OCI-LY1 (cell line): ENCODE measurements at regions not wholly inside any gene's neighbourhood (a gene's known extent, or its start where the extent isn't known, plus 50 kb on each side); places are given as distances from the start of the nearest gene placed in this dataset.

Experiments used
- H2AFZ ChIP-seq: fragments of 200-600 bp; sonication (generic), shearing (Covaris generic); 2 replicates; pipeline ENCODE4 v1.6.0; 2014; ENCODE audit warnings: antibody characterized with exemption, mild to moderate bottlenecking, low read length
- H3F3A ChIP-seq: fragments of 200-600 bp; sonication (generic), shearing (Covaris generic); 2 replicates; pipeline ENCODE4 v1.6.0; 2014; ENCODE audit warnings: mild to moderate bottlenecking, antibody characterized with exemption, low read length, moderate library complexity; ENCODE audit not compliant: insufficient read depth
- H3K27ac ChIP-seq: fragments of 200-600 bp; sonication (generic); 2 replicates; pipeline ENCODE4 v1.5.1; 2014; ENCODE audit warnings: low read length, mixed run types, mild to moderate bottlenecking, low read depth; ENCODE audit not compliant: poor library complexity, severe bottlenecking
- H3K27me3 ChIP-seq: fragments of 200-600 bp; sonication (generic); 2 replicates; pipeline ENCODE4 v1.6.0; 2014; ENCODE audit warnings: antibody characterized with exemption, mild to moderate bottlenecking, low read length, moderate library complexity; ENCODE audit not compliant: insufficient read depth
- H3K36me3 ChIP-seq: fragments of 200-600 bp; sonication (generic); 2 replicates; pipeline ENCODE4 v1.6.1; 2014; ENCODE audit warnings: mild to moderate bottlenecking, antibody characterized with exemption, low read length, moderate library complexity, mixed read lengths; ENCODE audit not compliant: insufficient read depth
- H3K4me1 ChIP-seq: fragments of 200-600 bp; sonication (generic); 2 replicates; pipeline ENCODE4 v1.5.1; 2014; ENCODE audit warnings: mild to moderate bottlenecking, low read length, moderate library complexity; ENCODE audit not compliant: insufficient read depth, severe bottlenecking
- H3K4me2 ChIP-seq: fragments of 200-600 bp; sonication (generic), shearing (Covaris generic); 2 replicates; pipeline ENCODE4 v1.6.1; 2014; ENCODE audit warnings: low read length
- H3K4me3 ChIP-seq: fragments of 200-600 bp; sonication (generic); 2 replicates; pipeline ENCODE4 v1.5.1; 2014; ENCODE audit warnings: low read length, low read depth, mild to moderate bottlenecking, mixed read lengths; ENCODE audit not compliant: poor library complexity, severe bottlenecking
- H3K79me2 ChIP-seq: fragments of 200-600 bp; shearing (Covaris generic); 2 replicates; pipeline ENCODE4 v1.6.1; 2016; ENCODE audit warnings: mixed run types, low read length, mixed read lengths; ENCODE audit not compliant: insufficient read depth
- H3K9ac ChIP-seq: fragments of 200-600 bp; sonication (generic), shearing (Covaris generic); 2 replicates; pipeline ENCODE4 v1.6.1; 2014; ENCODE audit warnings: mild to moderate bottlenecking, low read length, mixed read lengths
- H3K9me2 ChIP-seq: fragments of 200-600 bp; sonication (generic), shearing (Covaris generic); 2 replicates; pipeline ENCODE4 v1.6.1; 2014; ENCODE audit warnings: low read depth, mild to moderate bottlenecking, low read length, mixed read lengths
- H3K9me3 ChIP-seq: fragments of 200-600 bp; shearing (Covaris generic); 2 replicates; pipeline ENCODE4 v1.6.1; 2014; ENCODE audit warnings: low read length, mixed read lengths
- H4K20me1 ChIP-seq: fragments of 200-600 bp; sonication (generic), shearing (Covaris generic); 2 replicates; pipeline ENCODE4 v1.6.0; 2016; ENCODE audit warnings: mild to moderate bottlenecking, low read length; ENCODE audit not compliant: insufficient read depth
- CTCF ChIP-seq: fragments of 200-600 bp; sonication (generic), shearing (Covaris generic); IDR thresholded peaks from 2 replicates; pipeline ENCODE4 v1.5.1; 2017; ENCODE audit warnings: mild to moderate bottlenecking, antibody characterized with exemption, low read length, moderate library complexity, mixed read lengths
- EZH2 ChIP-seq: fragments of 200-600 bp; sonication (generic), shearing (Covaris generic); IDR thresholded peaks from 2 replicates; pipeline ENCODE4 v1.8.0; 2017; ENCODE audit warnings: borderline replicate concordance, mixed run types, mild to moderate bottlenecking, antibody characterized with exemption, low read length, moderate library complexity, mixed read lengths

GRCh38 chrX:15143825-15144121 is 126.1 kb downstream of the ASB9 start:
- no peak overlapping the region for H3K9ac ChIP-seq
- H3K36me3 ChIP-seq = no peaks in the 10 kb centered on the region
- H3F3A ChIP-seq = no peaks in the 10 kb centered on the region
- no peak overlapping the region for H3K4me2 ChIP-seq
- H3K9me3 ChIP-seq = no peaks in the 10 kb centered on the region
- no peaks in the 10 kb centered on the region for H4K20me1 ChIP-seq
- no peak for TF ChIP-seq EZH2
- no peak for TF ChIP-seq CTCF
- H3K79me2 ChIP-seq = no peaks in the 10 kb centered on the region
- no peak overlapping the region for H2AFZ ChIP-seq
- H3K4me1 ChIP-seq = no peaks in the 10 kb centered on the region
- no peak overlapping the region for H3K27ac ChIP-seq
- no peaks in the 10 kb centered on the region for H3K27me3 ChIP-seq
- no peak overlapping the region for H3K4me3 ChIP-seq
- no peaks in the 10 kb centered on the region for H3K9me2 ChIP-seq

GRCh38 chrX:15143050-15143824 is 126.6 kb downstream of the ASB9 start:
- TF ChIP-seq CTCF (peak; percentile 59), EZH2 (no peak)
- H3K9me3 ChIP-seq = no peaks in the 10 kb centered on the region
- no peaks in the 10 kb centered on the region for H3K4me1 ChIP-seq
- no peaks in the 10 kb centered on the region for H3K9me2 ChIP-seq
- H3K9ac ChIP-seq = no peak overlapping the region
- H3K4me3 ChIP-seq = no peak overlapping the region
- no peaks in the 10 kb centered on the region for H3K27me3 ChIP-seq
- no peaks in the 10 kb centered on the region for H3F3A ChIP-seq
- H3K4me2 ChIP-seq = no peak overlapping the region
- no peaks in the 10 kb centered on the region for H3K36me3 ChIP-seq
- H3K27ac ChIP-seq = no peak overlapping the region
- no peaks in the 10 kb centered on the region for H4K20me1 ChIP-seq
- no peak overlapping the region for H2AFZ ChIP-seq
- H3K79me2 ChIP-seq = no peaks in the 10 kb centered on the region

GRCh38 chrX:15142084-15142715 is 127.7 kb downstream of the ASB9 start:
- Histone ChIP-seq H3K9me2 (no peaks in the 10 kb centered on the region), H3K36me3 (no peaks in the 10 kb centered on the region), H3K9ac (no peak overlapping the region), H3K4me3 (no peak overlapping the region), H4K20me1 (no peaks in the 10 kb centered on the region), H2AFZ (no peak overlapping the region), H3K27me3 (no peaks in the 10 kb centered on the region), H3K9me3 (no peaks in the 10 kb centered on the region), H3K27ac (no peak overlapping the region), H3F3A (no peaks in the 10 kb centered on the region), H3K79me2 (no peaks in the 10 kb centered on the region), H3K4me2 (no peak overlapping the region), H3K4me1 (no peaks in the 10 kb centered on the region)
- TF ChIP-seq EZH2 (no peak), CTCF (no peak)
